ENCODE measurements at regions not wholly inside any gene's neighbourhood (a gene's known extent, or its start where the extent isn't known, plus 50 kb on each side); places are given as distances from the start of the nearest gene placed in this dataset.
A peak's percentile ranks its signal among the peaks of the same experiment; 100 is the strongest.

GRCh38 chr4:158007566-158007965, 165.3 kb downstream of the GASK1B start:
- no peak for DNase-seq

- DNase-seq: no peak
Observed at GRCh38 chr4:158006990-158007389, 165.8 kb downstream of the GASK1B start.

GRCh38 chr4:158005021-158005420, 167.8 kb downstream of the GASK1B start:
- DNase-seq: no peak

GRCh38 chr4:158004101-158004500, 168.7 kb downstream of the GASK1B start:
- no peak for DNase-seq

- DNase-seq: no peak
Observed at GRCh38 chr4:158003212-158003611, 169.6 kb downstream of the GASK1B start.

GRCh38 chr4:158002173-158002572, 170.7 kb downstream of the GASK1B start:
- DNase-seq: no peak

GRCh38 chr4:158001756-158002155, 171.1 kb downstream of the GASK1B start:
- DNase-seq: no peak

- DNase-seq: no peak
Observed at GRCh38 chr4:157999723-158000122, 173.1 kb downstream of the GASK1B start.

- DNase-seq: no peak
Observed at GRCh38 chr4:157997296-157997695, 175.5 kb downstream of the GASK1B start.

GRCh38 chr4:157996061-157997028, 176.5 kb downstream of the GASK1B start:
- DNase-seq: no peak

- no peak for DNase-seq
Observed at GRCh38 chr4:157994863-157995262, 178.0 kb downstream of the GASK1B start.

GRCh38 chr4:157992948-157993839, 179.6 kb downstream of the GASK1B start:
- DNase-seq: no peak

GRCh38 chr4:157992038-157992705, 180.7 kb downstream of the GASK1B start:
- DNase-seq: no peak

- no peak for DNase-seq
Observed at GRCh38 chr4:157988641-157989040, 184.2 kb downstream of the GASK1B start.

GRCh38 chr4:157984285-157984911, 188.4 kb downstream of the GASK1B start:
- no peak for DNase-seq

- peak; percentile 54 for DNase-seq
Observed at GRCh38 chr4:157983300-157983699, 189.5 kb downstream of the GASK1B start.

- no peak for DNase-seq
Observed at GRCh38 chr4:157980158-157980557, 192.7 kb downstream of the GASK1B start.

GRCh38 chr4:157978680-157979361, 194.0 kb downstream of the GASK1B start:
- peak; percentile 65 for DNase-seq

- DNase-seq: no peak
Observed at GRCh38 chr4:157977086-157977485, 195.7 kb downstream of the GASK1B start.

- no peak for DNase-seq
Observed at GRCh38 chr4:157973297-157973696, 199.5 kb downstream of the GASK1B start.

GRCh38 chr4:157964463-157964862, 208.4 kb downstream of the GASK1B start:
- DNase-seq: no peak
